Suprapubic skin (tissue), 4 donors: ENCODE measurements at regions not wholly inside any gene's neighbourhood (a gene's known extent, or its start where the extent isn't known, plus 50 kb on each side); places are given as distances from the start of the nearest gene placed in this dataset.

ENCODE experiments used
- CTCF ChIP-seq, 2 donors: fragments of 200-600 bp in 1 of 2; fragments of 450-650 bp in 1 of 2; sonication (generic) in 1 of 2; IDR thresholded peaks; one replicate each; pipeline ENCODE4 v1.5.1; 2016 to 2019; ENCODE audit warnings: antibody characterized with exemption in 2 of 2, mild to moderate bottlenecking in 1 of 2, moderate library complexity in 1 of 2
- POLR2A ChIP-seq, 2 donors: fragments of 450-650 bp; IDR thresholded peaks; one replicate each; pipeline ENCODE4 v1.6.1; 2017; ENCODE audit warnings: antibody characterized with exemption in 2 of 2, mild to moderate bottlenecking in 2 of 2, moderate library complexity in 2 of 2
- POLR2AphosphoS5 ChIP-seq, 3 donors: sonication (generic); formaldehyde crosslinking; IDR thresholded peaks; one replicate each; pipeline ENCODE4 v1.6.1; 2017; ENCODE audit warnings: antibody characterized with exemption in 3 of 3

DNA sequence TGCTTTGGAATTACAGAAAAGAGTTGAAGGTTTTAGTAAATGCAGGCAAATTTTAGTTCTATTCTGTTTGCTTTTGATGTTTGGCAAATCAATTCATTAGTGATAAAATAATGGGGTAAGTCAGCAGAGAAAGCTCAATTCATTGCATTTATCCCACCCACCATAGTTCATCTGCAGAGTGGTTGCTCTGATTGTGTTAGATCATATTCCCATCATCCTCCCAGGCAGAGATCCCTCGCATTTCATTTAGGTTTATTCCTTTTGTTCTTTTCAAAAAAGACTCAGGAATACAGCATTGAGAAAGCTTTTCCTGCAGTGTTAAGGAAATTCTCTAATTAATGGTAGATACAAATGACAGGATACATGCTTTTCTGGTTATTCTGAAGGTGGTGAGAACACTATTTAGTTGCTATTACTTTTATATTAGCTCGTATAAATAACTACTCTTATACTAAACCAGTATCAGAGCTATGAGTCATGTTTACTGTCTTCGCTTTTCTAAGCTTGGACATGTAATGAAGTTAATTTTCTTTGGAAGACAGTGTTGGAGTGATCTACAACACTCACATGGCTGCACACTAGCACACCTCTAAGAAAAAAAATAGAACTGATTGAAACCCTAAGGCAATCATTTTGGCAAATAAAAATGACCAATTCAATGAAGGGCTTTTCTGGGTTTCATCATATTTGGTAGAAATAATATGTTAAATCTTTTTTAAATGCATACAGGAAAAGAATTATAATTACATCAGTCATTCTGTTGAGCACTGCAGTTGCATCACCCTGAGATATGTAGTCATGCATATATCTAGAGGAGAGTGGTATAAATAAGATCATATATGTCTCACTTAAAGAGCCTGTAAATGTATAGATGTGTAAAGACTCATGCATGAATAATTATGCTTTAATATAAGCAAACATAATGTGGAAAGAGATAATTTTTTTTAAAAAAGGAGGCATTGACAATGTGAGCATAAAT lies 351.6 kb downstream of the PCDH7 start:
- TF ChIP-seq POLR2A (IDR thresholded peaks at IDR 0.05) (no peak), CTCF (IDR thresholded peaks at IDR 0.05) (no peak), POLR2AphosphoS5 (IDR thresholded peaks at IDR 0.05) (no peak)
